Breast epithelium (tissue), 4 donors: ENCODE measurements at regions not wholly inside any gene's neighbourhood (a gene's known extent, or its start where the extent isn't known, plus 50 kb on each side); places are given as distances from the start of the nearest gene placed in this dataset.

Experiments
- DNase-seq, 2 donors: peaks; one replicate each; pipeline ENCODE4 v3.0.0-alpha.2; 2019; ENCODE audit warnings: low spot score in 2 of 2
- H3K27ac ChIP-seq, 2 donors: fragments of 200-600 bp; sonication (generic) in 1 of 2; one replicate each; pipeline ENCODE4 v1.5.1; 2016 to 2019; ENCODE audit warnings: mild to moderate bottlenecking in 1 of 2
- H3K27me3 ChIP-seq, 2 donors: fragments of 200-600 bp; sonication (generic) in 1 of 2; one replicate each; pipeline versions ENCODE4 v1.5.1 to v1.6.0; 2017 to 2019; ENCODE audit warnings: control low read depth in 1 of 2, mild to moderate bottlenecking in 1 of 2
- H3K36me3 ChIP-seq: fragments of 200-600 bp; one replicate; pipeline ENCODE4 v1.5.1; 2019
- H3K4me1 ChIP-seq, 2 donors: fragments of 200-600 bp; sonication (generic); one replicate each; pipeline ENCODE4 v1.5.1; 2016 to 2019; ENCODE audit warnings: control low read depth in 1 of 2
- H3K4me3 ChIP-seq, 3 donors: fragments of 200-600 bp; sonication (generic); 1 replicate in 2 of 3; 2 replicates in 1 of 3; pipeline ENCODE4 v1.5.1; 2016 to 2019; ENCODE audit warnings: mild to moderate bottlenecking in 3 of 3, moderate library complexity in 2 of 3
- H3K9me3 ChIP-seq, 2 donors: fragments of 200-600 bp; sonication (generic) in 1 of 2; one replicate each; pipeline ENCODE4 v1.5.1; 2016 to 2019; ENCODE audit warnings: control low read depth in 1 of 2
- CTCF ChIP-seq, 3 donors: fragments of 450-650 bp; IDR thresholded peaks; one replicate each; pipeline ENCODE4 v1.5.1; 2016 to 2017; ENCODE audit warnings: antibody characterized with exemption in 3 of 3, mild to moderate bottlenecking in 3 of 3, moderate library complexity in 3 of 3
- POLR2A ChIP-seq: fragments of 450-650 bp; IDR thresholded peaks from one replicate; pipeline ENCODE4 v1.6.1; 2016; ENCODE audit warnings: antibody characterized with exemption, mild to moderate bottlenecking, moderate library complexity
- POLR2AphosphoS5 ChIP-seq, 3 donors: sonication (generic); formaldehyde crosslinking; IDR thresholded peaks; one replicate each; pipeline ENCODE4 v1.6.1; 2017; ENCODE audit warnings: antibody characterized with exemption in 3 of 3
- intact Hi-C: fragments of 100-400 bp; cut with DNase I; formaldehyde crosslinking; loops from one replicate; pipeline ENCODE4 v1.15.1; 2023; ENCODE audit warnings: low total_unique reads

DNA sequence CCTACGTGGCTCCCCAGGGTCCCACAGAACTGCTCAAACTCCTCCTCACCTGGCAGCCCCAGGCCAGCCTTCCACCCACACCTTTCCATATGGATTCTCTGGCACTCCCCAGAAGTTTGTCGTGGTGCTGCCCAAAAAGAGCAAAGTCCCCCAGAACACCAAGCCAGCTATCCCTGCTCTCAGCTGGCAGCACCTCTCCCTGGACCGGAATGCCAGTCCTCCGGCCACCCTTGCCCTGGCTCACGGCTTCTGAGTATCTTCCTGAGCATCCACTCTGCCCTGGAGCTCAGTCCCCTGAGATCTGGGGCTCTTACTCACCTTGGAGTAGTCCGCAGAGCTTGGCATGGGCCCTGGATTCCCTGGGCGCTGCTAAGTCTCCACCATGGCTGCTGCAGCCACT lies 166.5 kb upstream of the ZNF507 start:
- H3K4me1 ChIP-seq: no peaks in the 10 kb centered on the region
- H3K36me3 ChIP-seq: no peaks in the 10 kb centered on the region
- intact Hi-C loops: no loop called here
- DNase-seq: no peak
- TF ChIP-seq POLR2A (no peak), POLR2AphosphoS5 (IDR thresholded peaks at IDR 0.05) (no peak), CTCF (IDR thresholded peaks at IDR 0.05) (no peak)
- no peaks in the 10 kb centered on the region for H3K9me3 ChIP-seq
- no peak overlapping the region for H3K27ac ChIP-seq
- no peak overlapping the region for H3K4me3 ChIP-seq
- H3K27me3 ChIP-seq: no peaks in the 10 kb centered on the region

DNA sequence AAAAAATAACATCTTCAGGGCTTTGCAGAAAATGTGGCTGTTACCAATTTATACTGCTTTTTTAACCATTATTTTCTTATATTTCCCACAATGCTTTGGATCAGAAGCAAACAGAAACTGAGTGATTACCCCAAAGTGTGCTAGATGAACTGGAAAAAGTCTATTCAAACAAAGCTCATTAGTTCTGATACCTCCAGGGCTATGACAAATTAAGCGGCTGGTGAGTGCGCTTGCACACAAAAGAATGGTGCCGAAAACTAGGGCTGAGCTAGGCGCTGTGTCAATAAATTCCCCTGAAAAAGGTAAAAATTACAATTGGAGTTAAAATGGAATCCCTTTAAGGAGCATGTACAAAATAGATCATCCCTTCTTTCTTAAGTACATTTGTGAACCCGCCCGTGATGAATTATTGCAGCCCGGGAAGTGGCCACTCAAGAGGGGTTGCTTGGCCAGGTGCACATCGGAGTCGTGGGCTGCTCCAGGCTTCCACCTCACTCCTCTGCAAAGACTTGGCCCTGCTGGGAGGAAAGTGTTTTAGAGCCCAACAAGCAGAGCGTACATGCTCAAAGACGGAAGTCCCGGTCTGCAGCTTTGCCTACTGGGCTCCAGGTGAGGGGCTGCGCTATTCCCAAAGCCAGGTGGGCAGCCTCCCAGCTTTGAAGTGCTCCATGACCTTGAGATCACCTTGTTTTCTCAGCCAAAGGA lies 164.0 kb upstream of the ZNF507 start:
- no peak overlapping the region for H3K27ac ChIP-seq
- no peak for TF ChIP-seq CTCF (IDR thresholded peaks at IDR 0.05)
- no peak for TF ChIP-seq POLR2A
- no peak for TF ChIP-seq POLR2AphosphoS5 (IDR thresholded peaks at IDR 0.05)
- no peak for DNase-seq
- H3K4me1 ChIP-seq: no peaks in the 10 kb centered on the region
- H3K4me3 ChIP-seq: no peak overlapping the region
- H3K9me3 ChIP-seq: peaks cover 0 to 5% of the 10 kb centered on the region in 2 donors
- H3K36me3 ChIP-seq: no peaks in the 10 kb centered on the region
- no peaks in the 10 kb centered on the region for H3K27me3 ChIP-seq
- intact Hi-C loops: no loop called here

GRCh38 chr19:32186542-32187330 lies 158.7 kb upstream of the ZNF507 start:
- DNase-seq: no peak
- intact Hi-C loops: no loop called here
- Histone ChIP-seq H3K36me3 (no peaks in the 10 kb centered on the region), H3K27ac (no peak overlapping the region), H3K4me1 (no peaks in the 10 kb centered on the region), H3K9me3 (peaks cover 0 to 5% of the 10 kb centered on the region in 2 donors), H3K27me3 (peaks cover 0 to 16% of the 10 kb centered on the region in 2 donors), H3K4me3 (no peak overlapping the region)
- TF ChIP-seq POLR2A: no peak
- TF ChIP-seq CTCF (IDR thresholded peaks at IDR 0.05): no peak
- no peak for TF ChIP-seq POLR2AphosphoS5 (IDR thresholded peaks at IDR 0.05)

- Histone ChIP-seq H3K9me3 (peaks cover 0 to 5% of the 10 kb centered on the region in 2 donors), H3K4me1 (no peaks in the 10 kb centered on the region), H3K36me3 (no peaks in the 10 kb centered on the region), H3K27me3 (peaks cover 0 to 16% of the 10 kb centered on the region in 2 donors), H3K4me3 (no peak overlapping the region), H3K27ac (no peak overlapping the region)
- intact Hi-C loops: no loop called here
- DNase-seq: no peak
- TF ChIP-seq POLR2AphosphoS5 (IDR thresholded peaks at IDR 0.05) (no peak), CTCF (IDR thresholded peaks at IDR 0.05) (no peak), POLR2A (no peak)
Observed at GRCh38 chr19:32188921-32189320, 156.5 kb upstream of the ZNF507 start.
